ENCODE measurements at regions not wholly inside any gene's neighbourhood (a gene's known extent, or its start where the extent isn't known, plus 50 kb on each side); places are given as distances from the start of the nearest gene placed in this dataset.
"Not testable (repeated sequence)": the region's sequence is repeated elsewhere in the genome, so short reads cannot be mapped to it uniquely, and the experiment has no call there.

DNA sequence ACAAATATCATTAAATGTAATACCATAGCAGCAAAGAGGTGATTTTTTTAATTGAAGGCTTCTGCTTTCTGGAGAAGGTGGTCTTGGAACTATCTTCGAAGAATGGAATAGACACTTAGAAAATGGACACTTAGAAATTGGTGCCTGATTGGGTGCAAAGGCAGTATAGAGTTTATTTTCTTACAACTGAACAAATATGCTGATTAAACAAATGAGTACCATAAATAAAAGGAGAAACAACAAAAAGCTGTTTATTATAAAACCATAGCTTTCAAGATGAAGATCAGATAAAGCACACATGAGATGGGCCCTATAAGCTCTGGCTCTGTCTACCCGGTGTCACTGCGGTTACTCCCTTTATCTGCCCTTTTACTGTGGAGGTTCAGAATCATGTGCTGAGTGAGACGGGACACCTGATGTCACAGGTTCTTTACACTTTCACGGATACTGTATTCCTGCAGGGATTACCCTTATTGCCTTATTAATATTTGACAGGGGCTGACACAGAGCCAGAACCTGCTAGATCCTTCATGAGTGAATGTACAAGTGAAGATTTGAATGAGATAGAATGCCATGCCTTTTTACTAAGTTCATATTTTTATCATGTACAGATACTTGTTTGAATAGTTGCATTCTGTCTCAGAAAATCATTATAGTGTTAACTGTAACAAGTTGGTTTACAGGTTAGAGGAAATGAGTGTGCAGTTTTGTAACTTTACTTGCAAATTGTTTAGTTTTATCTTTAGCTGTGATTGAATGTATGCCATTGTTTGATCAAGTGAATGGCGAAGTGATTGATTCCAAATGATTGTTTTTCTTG lies 477.5 kb upstream of the RGS6 start:
- intact Hi-C loops (cut with DNase I; ENCODE audit: low total_unique reads) = no loop called here
- TF ChIP-seq POLR2A (IDR thresholded peaks at IDR 0.05) = no peak
- TF ChIP-seq, protein P1, sequence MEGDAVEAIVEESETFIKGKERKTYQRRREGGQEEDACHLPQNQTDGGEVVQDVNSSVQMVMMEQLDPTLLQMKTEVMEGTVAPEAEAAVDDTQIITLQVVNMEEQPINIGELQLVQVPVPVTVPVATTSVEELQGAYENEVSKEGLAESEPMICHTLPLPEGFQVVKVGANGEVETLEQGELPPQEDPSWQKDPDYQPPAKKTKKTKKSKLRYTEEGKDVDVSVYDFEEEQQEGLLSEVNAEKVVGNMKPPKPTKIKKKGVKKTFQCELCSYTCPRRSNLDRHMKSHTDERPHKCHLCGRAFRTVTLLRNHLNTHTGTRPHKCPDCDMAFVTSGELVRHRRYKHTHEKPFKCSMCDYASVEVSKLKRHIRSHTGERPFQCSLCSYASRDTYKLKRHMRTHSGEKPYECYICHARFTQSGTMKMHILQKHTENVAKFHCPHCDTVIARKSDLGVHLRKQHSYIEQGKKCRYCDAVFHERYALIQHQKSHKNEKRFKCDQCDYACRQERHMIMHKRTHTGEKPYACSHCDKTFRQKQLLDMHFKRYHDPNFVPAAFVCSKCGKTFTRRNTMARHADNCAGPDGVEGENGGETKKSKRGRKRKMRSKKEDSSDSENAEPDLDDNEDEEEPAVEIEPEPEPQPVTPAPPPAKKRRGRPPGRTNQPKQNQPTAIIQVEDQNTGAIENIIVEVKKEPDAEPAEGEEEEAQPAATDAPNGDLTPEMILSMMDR (IDR thresholded peaks at IDR 0.05) = no peak
- H3K4me1 ChIP-seq = no peaks in the 10 kb centered on the region
- H3K27me3 ChIP-seq = no peaks in the 10 kb centered on the region
- no peaks in the 10 kb centered on the region for H3K36me3 ChIP-seq
- H3K9me3 ChIP-seq = no peaks in the 10 kb centered on the region
- DNase-seq = no peak
- H3K27ac ChIP-seq = no peak overlapping the region
- H3K4me3 ChIP-seq = no peak overlapping the region

DNA sequence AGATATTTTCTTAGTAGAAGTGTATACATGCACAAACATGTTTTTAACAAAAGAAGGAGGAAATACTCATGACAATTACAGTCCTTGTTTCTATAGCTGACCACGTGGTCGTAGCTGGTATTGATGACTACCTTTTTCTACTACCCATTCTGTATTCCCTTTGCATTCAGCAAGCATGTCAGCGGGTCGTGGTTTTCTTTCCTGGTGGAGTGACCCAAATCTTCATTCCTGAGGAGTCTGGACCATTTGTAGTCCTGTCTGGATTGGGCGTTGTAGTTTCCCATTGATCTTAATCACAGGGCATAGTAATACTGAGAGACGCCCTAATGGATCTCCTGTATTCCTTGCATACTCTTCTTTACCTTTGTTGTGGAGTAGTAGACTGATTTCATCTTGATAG lies 472.1 kb upstream of the RGS6 start:
- no peaks in the 10 kb centered on the region for H3K4me1 ChIP-seq
- TF ChIP-seq POLR2A (IDR thresholded peaks at IDR 0.05) = no peak
- TF ChIP-seq, protein P1 (IDR thresholded peaks at IDR 0.05) = no peak
- no peak overlapping the region for H3K27ac ChIP-seq
- no peaks in the 10 kb centered on the region for H3K9me3 ChIP-seq
- H3K36me3 ChIP-seq = no peaks in the 10 kb centered on the region
- H3K4me3 ChIP-seq = no peak overlapping the region
- no peaks in the 10 kb centered on the region for H3K27me3 ChIP-seq
- intact Hi-C loops (cut with DNase I; ENCODE audit: low total_unique reads) = no loop called here
- no peak for DNase-seq

DNA sequence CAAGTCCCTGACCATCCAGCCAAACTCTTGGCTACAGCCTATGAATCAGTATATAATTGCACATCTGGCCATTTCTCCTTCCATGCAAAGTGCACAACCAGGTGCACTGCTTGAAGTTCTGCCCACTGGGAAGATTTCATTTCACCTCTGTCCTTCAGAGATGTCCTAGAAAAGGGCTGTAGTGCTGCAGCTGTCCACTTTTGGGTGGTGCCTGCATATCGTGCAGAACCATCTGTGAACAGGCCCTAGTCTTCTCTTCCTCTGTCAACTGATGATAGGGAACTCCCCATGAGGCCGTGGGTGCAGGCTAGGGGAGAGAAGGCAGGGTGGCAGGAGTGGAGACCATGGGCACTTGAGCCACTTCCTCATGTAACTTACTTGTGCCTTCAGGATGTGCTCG lies 470.6 kb upstream of the RGS6 start:
- H3K4me1 ChIP-seq; H3K27ac ChIP-seq; H3K36me3 ChIP-seq; intact Hi-C loops (cut with DNase I; ENCODE audit: low total_unique reads); DNase-seq; H3K9me3 ChIP-seq; H3K4me3 ChIP-seq; H3K27me3 ChIP-seq: not testable (repeated sequence)

DNA sequence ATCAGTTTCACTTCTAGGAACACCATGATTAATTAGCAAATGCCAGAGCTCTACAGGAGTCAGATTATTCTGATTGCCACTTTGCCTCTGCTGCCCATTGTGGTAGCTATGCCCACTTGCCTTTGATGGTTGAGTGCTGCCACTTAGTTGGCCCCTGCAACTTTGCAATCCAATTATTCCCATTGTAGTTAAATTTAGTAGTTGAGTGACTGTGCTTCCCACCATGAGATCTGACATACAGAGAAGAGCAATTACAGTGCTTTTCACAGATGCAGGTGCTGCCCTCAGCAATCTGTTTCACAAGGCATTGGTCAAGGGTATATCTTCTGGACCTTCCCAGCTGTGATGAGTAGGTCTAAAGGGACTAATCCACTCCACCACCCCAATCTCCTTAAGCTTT lies 468.4 kb upstream of the RGS6 start:
- H3K4me3 ChIP-seq = no peak overlapping the region
- TF ChIP-seq, protein P1 (IDR thresholded peaks at IDR 0.05) = no peak
- intact Hi-C loops (cut with DNase I; ENCODE audit: low total_unique reads) = no loop called here
- no peaks in the 10 kb centered on the region for H3K4me1 ChIP-seq
- H3K27ac ChIP-seq = no peak overlapping the region
- no peak for DNase-seq
- H3K27me3 ChIP-seq = no peaks in the 10 kb centered on the region
- no peaks in the 10 kb centered on the region for H3K9me3 ChIP-seq
- no peaks in the 10 kb centered on the region for H3K36me3 ChIP-seq

DNA sequence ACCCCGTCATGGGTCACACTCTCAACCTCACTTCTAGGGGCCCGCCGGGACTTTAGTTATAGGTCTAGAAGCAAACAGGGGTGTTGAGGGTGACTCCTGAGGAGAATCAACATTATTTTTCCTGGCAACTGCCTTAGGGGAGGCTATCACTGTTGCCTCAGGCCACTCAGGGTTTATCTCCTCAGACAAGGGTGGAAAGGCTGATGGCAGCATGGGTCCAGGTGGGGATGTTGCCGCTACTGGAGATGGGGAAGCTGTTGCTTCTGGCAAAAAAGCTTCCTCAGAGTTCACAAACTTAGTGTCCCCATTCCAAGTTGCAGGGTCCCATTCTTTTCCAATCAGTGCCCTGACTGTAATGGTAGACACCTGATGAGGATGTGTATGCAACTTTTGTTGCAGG lies 467.4 kb upstream of the RGS6 start:
- TF ChIP-seq, protein P1 (IDR thresholded peaks at IDR 0.05) = no peak
- TF ChIP-seq POLR2A (IDR thresholded peaks at IDR 0.05) = no peak
- intact Hi-C loops (cut with DNase I; ENCODE audit: low total_unique reads) = no loop called here
- Histone ChIP-seq H3K27me3 (no peaks in the 10 kb centered on the region), H3K36me3 (no peaks in the 10 kb centered on the region), H3K9me3 (no peaks in the 10 kb centered on the region), H3K27ac (no peak overlapping the region), H3K4me1 (no peaks in the 10 kb centered on the region), H3K4me3 (no peak overlapping the region)
- DNase-seq = no peak

DNA sequence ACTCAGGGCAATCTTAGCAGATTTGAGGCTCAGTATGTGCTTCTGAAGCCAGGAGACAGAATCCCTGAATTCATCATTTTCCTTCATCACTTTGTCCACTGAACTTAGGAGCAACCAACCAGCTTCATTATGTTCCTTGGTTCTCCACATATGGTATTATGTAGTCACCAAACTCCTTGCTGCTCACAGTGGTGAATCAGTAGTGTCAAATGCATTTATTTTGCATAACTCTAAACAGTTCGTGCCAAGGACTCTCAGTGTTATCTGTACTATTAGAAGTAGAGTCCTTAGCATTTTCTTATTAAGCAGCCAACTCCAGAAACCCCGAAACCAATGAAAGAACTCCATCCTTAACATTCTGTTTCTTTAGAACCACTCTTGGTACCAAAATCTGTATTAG lies 466.9 kb upstream of the RGS6 start:
- H3K4me1 ChIP-seq = no peaks in the 10 kb centered on the region
- no peaks in the 10 kb centered on the region for H3K27me3 ChIP-seq
- TF ChIP-seq, protein P1 (IDR thresholded peaks at IDR 0.05) = no peak
- no peak for TF ChIP-seq POLR2A (IDR thresholded peaks at IDR 0.05)
- intact Hi-C loops (cut with DNase I; ENCODE audit: low total_unique reads) = no loop called here
- H3K27ac ChIP-seq = no peak overlapping the region
- H3K4me3 ChIP-seq = no peak overlapping the region
- DNase-seq = no peak
- H3K36me3 ChIP-seq = no peaks in the 10 kb centered on the region
- no peaks in the 10 kb centered on the region for H3K9me3 ChIP-seq

All from uterus (tissue), 3 donors.